Thoracic aorta (tissue), 2 donors: ENCODE measurements at regions not wholly inside any gene's neighbourhood (a gene's known extent, or its start where the extent isn't known, plus 50 kb on each side); places are given as distances from the start of the nearest gene placed in this dataset.

Experiments
- ATAC-seq: fragments of 150-250 bp; one replicate; pipeline ENCODE4 v1.8.0; 2017; ENCODE audit warnings: low read depth; ENCODE audit not compliant: insufficient number of reproducible peaks, low FRiP score
- DNase-seq: peaks from one replicate; pipeline ENCODE4 v3.0.0-alpha.2; 2020; ENCODE audit warnings: low spot score
- H3K27ac ChIP-seq, 2 donors: fragments of 200-600 bp; sonication (generic); 1 replicate in 1 of 2; 2 replicates in 1 of 2; pipeline ENCODE4 v1.5.1; 2016; ENCODE audit warnings: mild to moderate bottlenecking in 2 of 2, moderate library complexity in 2 of 2
- H3K27me3 ChIP-seq: fragments of 200-600 bp; sonication (generic); replicated peaks from 2 replicates; pipeline ENCODE4 v1.6.0; 2016; ENCODE audit warnings: mild to moderate bottlenecking; ENCODE audit not compliant: insufficient read depth
- H3K36me3 ChIP-seq: fragments of 200-600 bp; sonication (generic); one replicate; pipeline ENCODE4 v1.5.1; 2016
- H3K4me1 ChIP-seq, 2 donors: fragments of 200-600 bp; sonication (generic); 1 replicate in 1 of 2; 2 replicates in 1 of 2; pipeline versions ENCODE4 v1.5.1 to v1.6.0; 2016; ENCODE audit warnings: low read depth in 2 of 2, mild to moderate bottlenecking in 1 of 2; ENCODE audit not compliant: control insufficient read depth in 1 of 2
- H3K4me3 ChIP-seq: fragments of 200-600 bp; sonication (generic); 2 replicates; pipeline ENCODE4 v1.5.1; 2016; ENCODE audit warnings: mild to moderate bottlenecking
- H3K9me3 ChIP-seq: fragments of 200-600 bp; sonication (generic); 2 replicates; pipeline ENCODE4 v1.5.1; 2016
- CTCF ChIP-seq: fragments of 200-600 bp; sonication (generic); IDR thresholded peaks from one replicate; pipeline ENCODE4 v1.5.1; 2019; ENCODE audit warnings: antibody characterized with exemption

GRCh38 chr7:32428546-32428945, 61.6 kb downstream of the LSM5 start:
- no peaks in the 10 kb centered on the region for H3K36me3 ChIP-seq
- H3K4me1 ChIP-seq: no peaks in the 10 kb centered on the region
- H3K4me3 ChIP-seq: no peak overlapping the region
- ATAC-seq (no peak), DNase-seq (no peak)
- no peak for TF ChIP-seq CTCF
- H3K27me3 ChIP-seq: no peaks in the 10 kb centered on the region
- H3K27ac ChIP-seq: no peak overlapping the region
- no peaks in the 10 kb centered on the region for H3K9me3 ChIP-seq

- Histone ChIP-seq H3K4me3 (no peak overlapping the region), H3K27ac (no peak overlapping the region), H3K4me1 (no peaks in the 10 kb centered on the region), H3K36me3 (no peaks in the 10 kb centered on the region), H3K9me3 (no peaks in the 10 kb centered on the region), H3K27me3 (no peaks in the 10 kb centered on the region)
- no peak for ATAC-seq
- no peak for TF ChIP-seq CTCF
- DNase-seq: no peak
Observed at GRCh38 chr7:32427769-32428291, 62.4 kb downstream of the LSM5 start.

- no peaks in the 10 kb centered on the region for H3K27me3 ChIP-seq
- ATAC-seq: no peak
- H3K36me3 ChIP-seq: no peaks in the 10 kb centered on the region
- no peak overlapping the region for H3K4me3 ChIP-seq
- H3K9me3 ChIP-seq: no peaks in the 10 kb centered on the region
- H3K27ac ChIP-seq: no peak overlapping the region
- TF ChIP-seq CTCF: no peak
- H3K4me1 ChIP-seq: no peaks in the 10 kb centered on the region
- DNase-seq: no peak
Observed at GRCh38 chr7:32416846-32417245, 73.3 kb downstream of the LSM5 start.

GRCh38 chr7:32415936-32416335, 74.2 kb downstream of the LSM5 start:
- Histone ChIP-seq H3K4me1 (no peaks in the 10 kb centered on the region), H3K27me3 (no peaks in the 10 kb centered on the region), H3K9me3 (no peaks in the 10 kb centered on the region), H3K4me3 (no peak overlapping the region), H3K36me3 (no peaks in the 10 kb centered on the region), H3K27ac (no peak overlapping the region)
- no peak for TF ChIP-seq CTCF
- no peak for ATAC-seq
- DNase-seq: no peak

- Histone ChIP-seq H3K36me3 (no peaks in the 10 kb centered on the region), H3K4me1 (no peaks in the 10 kb centered on the region), H3K27me3 (no peaks in the 10 kb centered on the region), H3K4me3 (no peak overlapping the region), H3K9me3 (no peaks in the 10 kb centered on the region), H3K27ac (no peak overlapping the region)
- DNase-seq (no peak), ATAC-seq (no peak)
- TF ChIP-seq CTCF: no peak
Observed at GRCh38 chr7:32415519-32415918, 74.7 kb downstream of the LSM5 start.
